WERI-Rb-1 (cell line): ENCODE measurements at regions not wholly inside any gene's neighbourhood (a gene's known extent, or its start where the extent isn't known, plus 50 kb on each side); places are given as distances from the start of the nearest gene placed in this dataset.

ENCODE experiments used
- DNase-seq: peaks from one replicate; pipeline ENCODE4 v3.0.0-alpha.2; 2020
- H3K27ac ChIP-seq: fragments of 250-450 bp; sonication (Bioruptor Pico); 2 replicates; pipeline ENCODE4 v1.5.1; 2020; ENCODE audit warnings: mild to moderate bottlenecking, moderate library complexity
- H3K27me3 ChIP-seq: fragments of 250-450 bp; sonication (Bioruptor Pico); 2 replicates; pipeline ENCODE4 v1.5.1; 2021; ENCODE audit warnings: mild to moderate bottlenecking, low read depth, moderate library complexity; ENCODE audit not compliant: insufficient read depth, severe bottlenecking
- H3K36me3 ChIP-seq: fragments of 250-450 bp; sonication (Bioruptor Pico); 2 replicates; pipeline ENCODE4 v1.5.1; 2020; ENCODE audit warnings: mild to moderate bottlenecking, moderate library complexity
- H3K4me3 ChIP-seq: 2 replicates; pipeline ENCODE4 v1.5.1; 2011; ENCODE audit warnings: low read depth, mild to moderate bottlenecking, control low read depth, low read length
- H3K9me3 ChIP-seq: fragments of 250-450 bp; sonication (Bioruptor Pico); 2 replicates; pipeline ENCODE4 v1.5.1; 2021; ENCODE audit warnings: mild to moderate bottlenecking, moderate library complexity; ENCODE audit not compliant: severe bottlenecking
- CTCF ChIP-seq: IDR thresholded peaks from 2 replicates; pipeline ENCODE4 v1.5.1; 2011; ENCODE audit warnings: low read depth, mild to moderate bottlenecking, control low read depth, inconsistent platforms, low read length

DNA sequence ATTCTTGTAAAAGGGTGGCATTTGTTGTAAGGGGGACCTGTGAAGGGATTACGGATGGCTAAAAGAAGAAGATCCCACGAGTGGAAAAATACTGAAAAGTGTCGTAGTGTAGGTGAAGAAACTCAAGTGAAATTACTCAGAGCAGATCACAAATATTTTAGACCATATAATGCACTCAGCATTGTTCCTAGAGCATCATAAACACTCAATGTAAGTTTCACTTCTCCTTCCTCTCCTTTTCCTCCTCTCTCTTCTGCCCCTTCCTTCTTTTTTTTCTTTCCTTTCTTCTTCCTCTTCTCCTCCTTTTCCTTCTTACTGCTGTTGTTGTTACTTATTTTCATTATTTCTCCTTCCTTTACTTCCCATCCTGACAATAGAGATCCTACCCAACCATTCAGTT is 445.6 kb downstream of the ADAMTS20 start:
- Histone ChIP-seq H3K9me3 (no peaks in the 10 kb centered on the region), H3K4me3 (no peak overlapping the region), H3K27ac (no peak overlapping the region), H3K27me3 (no peaks in the 10 kb centered on the region), H3K36me3 (no peaks in the 10 kb centered on the region)
- no peak for TF ChIP-seq CTCF
- no peak for DNase-seq

- no peak for DNase-seq
- Histone ChIP-seq H3K36me3 (no peaks in the 10 kb centered on the region), H3K27ac (no peak overlapping the region), H3K27me3 (no peaks in the 10 kb centered on the region), H3K4me3 (no peak overlapping the region), H3K9me3 (no peaks in the 10 kb centered on the region)
- no peak for TF ChIP-seq CTCF
Observed at GRCh38 chr12:43105426-43105981, 446.5 kb downstream of the ADAMTS20 start.

DNA sequence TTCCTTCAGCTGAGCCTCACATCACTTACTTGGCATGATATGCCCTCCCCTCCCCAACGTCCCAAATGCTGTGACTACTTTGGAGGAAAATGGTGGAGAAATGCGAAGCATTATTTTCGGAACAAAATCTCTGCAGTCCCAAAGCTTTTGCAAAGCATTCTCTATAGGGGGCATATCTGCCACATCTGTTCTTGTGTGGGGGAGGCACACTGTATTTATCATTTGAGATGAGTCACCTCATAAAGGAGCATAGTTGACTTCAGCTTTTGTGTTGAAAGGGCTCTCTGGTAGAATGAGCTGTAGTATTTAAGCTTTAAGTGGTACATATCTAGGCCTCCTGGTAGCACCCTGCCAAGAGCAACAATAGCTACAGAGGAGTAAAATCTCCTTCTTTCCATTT is 447.5 kb downstream of the ADAMTS20 start:
- Histone ChIP-seq H3K9me3 (no peaks in the 10 kb centered on the region), H3K4me3 (no peak overlapping the region), H3K36me3 (no peaks in the 10 kb centered on the region), H3K27me3 (no peaks in the 10 kb centered on the region), H3K27ac (no peak overlapping the region)
- DNase-seq: no peak
- no peak for TF ChIP-seq CTCF

- TF ChIP-seq CTCF: no peak
- Histone ChIP-seq H3K4me3 (no peak overlapping the region), H3K27me3 (no peaks in the 10 kb centered on the region), H3K27ac (no peak overlapping the region), H3K9me3 (no peaks in the 10 kb centered on the region), H3K36me3 (no peaks in the 10 kb centered on the region)
- DNase-seq: no peak
Observed at GRCh38 chr12:43103866-43104265, 448.1 kb downstream of the ADAMTS20 start.

DNA sequence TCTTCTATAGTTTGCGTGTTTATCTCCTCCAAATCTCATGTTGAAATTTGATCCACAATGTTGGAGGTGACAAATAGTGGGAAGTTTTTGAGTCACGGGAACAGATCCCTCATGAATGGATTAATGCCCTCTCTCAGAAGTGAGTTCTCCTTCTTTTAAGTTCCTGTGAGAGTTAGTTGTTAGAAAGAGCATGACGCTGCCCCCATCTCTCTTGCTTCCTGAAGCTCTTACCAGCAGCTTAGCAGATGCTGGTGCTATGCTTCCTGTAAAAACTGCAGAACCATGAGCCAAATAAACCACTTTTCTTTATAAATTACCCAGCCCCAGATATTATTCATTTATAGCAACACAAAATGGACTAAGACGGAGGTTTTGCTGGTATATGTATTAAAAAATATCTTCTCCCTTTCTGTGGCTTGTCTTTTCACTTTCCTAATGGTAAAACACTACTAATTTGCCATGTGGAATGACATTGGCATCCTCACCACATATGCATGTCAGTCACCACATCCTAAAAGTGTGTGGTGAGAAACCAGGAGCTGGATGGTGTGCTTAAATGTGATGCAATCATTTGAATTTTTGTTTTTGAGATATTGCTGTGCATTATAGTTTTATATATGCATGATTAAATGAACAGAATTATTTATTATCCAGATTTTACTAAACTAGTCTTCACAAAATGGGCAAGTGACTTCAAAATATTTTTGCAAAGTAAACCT is 449.3 kb downstream of the ADAMTS20 start:
- no peak for TF ChIP-seq CTCF
- Histone ChIP-seq H3K4me3 (no peak overlapping the region), H3K27me3 (no peaks in the 10 kb centered on the region), H3K9me3 (no peaks in the 10 kb centered on the region), H3K36me3 (no peaks in the 10 kb centered on the region), H3K27ac (no peak overlapping the region)
- DNase-seq: no peak

- H3K36me3 ChIP-seq: no peaks in the 10 kb centered on the region
- H3K27me3 ChIP-seq: no peaks in the 10 kb centered on the region
- H3K4me3 ChIP-seq: no peak overlapping the region
- TF ChIP-seq CTCF: no peak
- H3K9me3 ChIP-seq: no peaks in the 10 kb centered on the region
- no peak overlapping the region for H3K27ac ChIP-seq
- no peak for DNase-seq
Observed at GRCh38 chr12:43100231-43100630, 451.8 kb downstream of the ADAMTS20 start.
